Stimulated activated CD8-positive, alpha-beta memory T cell treated with anti-CD3 and anti-CD28 coated beads, Interleukin-12 subunit alpha, Interleukin-12 subunit beta, amount 100 ng/mL, for 1 hour (primary cell): ENCODE measurements at regions not wholly inside any gene's neighbourhood (a gene's known extent, or its start where the extent isn't known, plus 50 kb on each side); places are given as distances from the start of the nearest gene placed in this dataset.

Source experiments
- DNase-seq: peaks from one replicate; pipeline ENCODE4 v3.0.0-alpha.2; 2020; ENCODE audit warnings: low read depth

GRCh38 chr5:164351245-164351834 is 845.9 kb downstream of the MAT2B start:
- DNase-seq: no peak

- no peak for DNase-seq
Observed at GRCh38 chr5:164352695-164353094, 847.3 kb downstream of the MAT2B start.

- no peak for DNase-seq
Observed at GRCh38 chr5:164353155-164353554, 847.7 kb downstream of the MAT2B start.

DNA sequence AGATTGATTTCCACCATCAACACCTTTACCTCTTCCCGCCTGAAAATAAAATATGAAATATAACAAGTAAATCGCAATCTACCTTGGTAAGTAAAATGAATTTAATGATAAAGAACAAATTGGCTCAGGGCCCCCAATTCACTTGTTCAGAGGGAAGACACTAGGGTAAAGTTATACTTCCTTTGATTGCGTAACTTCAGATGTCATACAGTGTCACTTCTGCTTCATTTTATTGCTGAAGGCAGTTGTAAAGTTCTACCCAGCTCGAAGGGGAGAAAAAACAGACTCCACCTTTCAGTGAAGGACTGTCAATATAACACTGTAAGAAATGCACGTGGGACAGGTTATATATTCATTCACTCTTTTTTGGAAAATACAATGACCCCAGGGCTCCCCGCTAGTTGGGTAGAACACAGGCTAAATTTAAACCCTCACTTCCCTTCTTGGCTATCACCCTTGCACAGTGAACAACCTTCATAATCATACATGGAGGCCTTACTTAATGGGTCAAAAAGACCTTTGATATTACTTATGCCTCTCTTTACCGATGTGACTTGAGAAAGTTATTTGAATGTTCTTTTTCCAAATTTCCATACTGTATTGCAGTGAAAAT is 848.8 kb downstream of the MAT2B start:
- DNase-seq: no peak

- no peak for DNase-seq
Observed at GRCh38 chr5:164355267-164355830, 849.9 kb downstream of the MAT2B start.

GRCh38 chr5:164356790-164357189 is 851.4 kb downstream of the MAT2B start:
- no peak for DNase-seq

GRCh38 chr5:164357395-164358033 is 852.1 kb downstream of the MAT2B start:
- DNase-seq: no peak

DNA sequence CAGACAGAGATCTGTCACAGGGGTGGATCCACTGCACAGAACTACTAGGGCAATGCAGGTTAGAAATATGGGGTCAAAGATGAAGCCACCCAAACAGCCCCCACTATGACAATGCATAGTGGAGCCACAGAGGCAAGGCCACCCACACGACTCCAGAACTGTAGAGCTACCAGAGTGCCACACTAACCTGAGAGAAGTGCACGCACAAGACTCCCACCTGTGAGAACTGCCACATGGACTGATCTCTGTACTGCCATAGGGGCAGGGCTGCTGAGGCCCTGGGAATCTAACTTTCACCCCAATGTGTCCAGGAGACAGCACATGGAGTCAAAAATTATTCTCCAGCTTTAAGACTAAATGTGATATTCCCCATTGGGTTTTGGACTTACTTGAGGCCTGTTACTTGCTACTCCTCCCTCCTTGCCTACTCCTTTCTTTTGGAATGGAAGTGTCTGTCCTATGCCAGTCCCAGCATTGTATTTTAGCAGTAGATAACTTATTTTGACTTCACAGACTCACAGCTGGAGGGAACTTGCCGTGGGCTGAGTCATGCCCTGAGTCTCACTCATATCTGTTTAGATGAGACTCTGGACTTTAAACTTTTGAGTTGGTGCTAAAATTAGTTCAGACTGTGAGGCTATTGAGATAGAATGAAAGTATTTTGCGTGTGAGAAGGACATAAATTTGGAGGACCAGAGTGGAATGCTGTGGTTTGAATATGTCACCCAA is 853.3 kb downstream of the MAT2B start:
- no peak for DNase-seq

- DNase-seq: no peak
Observed at GRCh38 chr5:164359260-164360255, 854.1 kb downstream of the MAT2B start.

GRCh38 chr5:164360589-164360988 is 855.2 kb downstream of the MAT2B start:
- DNase-seq: no peak

DNA sequence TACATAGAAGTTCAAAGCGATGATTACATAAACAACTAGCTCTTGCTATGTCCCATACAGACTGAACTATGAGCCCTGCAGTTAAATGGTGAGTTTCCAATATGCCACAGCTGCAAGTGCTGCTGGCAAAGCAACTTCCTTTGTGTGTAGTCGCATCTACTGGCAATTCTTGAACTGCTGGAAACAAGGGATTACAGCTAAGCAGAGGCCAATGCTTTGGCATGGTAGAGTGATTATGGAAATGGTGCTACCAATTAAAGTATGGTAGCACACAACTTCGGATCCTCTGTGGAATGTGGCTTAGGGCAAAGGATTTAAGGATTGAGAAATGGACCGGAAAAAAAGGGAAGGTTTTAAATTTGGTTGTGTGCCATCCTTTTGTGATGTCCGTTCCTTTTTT is 856.6 kb downstream of the MAT2B start:
- DNase-seq: no peak

DNA sequence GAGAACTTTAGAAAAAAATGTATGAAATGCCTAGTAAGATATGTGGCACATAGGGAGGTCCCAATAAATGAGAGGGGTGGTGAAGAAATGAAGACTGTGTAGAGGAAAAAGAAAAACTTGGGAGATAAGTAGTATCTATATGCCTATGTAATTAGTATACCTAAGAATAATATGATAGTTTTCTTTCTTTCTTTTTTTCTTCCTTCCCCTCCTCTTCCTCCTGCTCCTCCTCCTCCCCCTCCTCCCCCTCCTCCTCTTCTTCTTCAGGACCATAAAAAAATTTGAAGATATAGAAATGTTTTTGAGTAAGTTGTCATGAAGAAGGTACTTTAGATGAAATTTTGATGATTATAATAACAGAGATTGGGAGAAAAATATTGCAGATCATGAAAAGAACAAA is 857.4 kb downstream of the MAT2B start:
- no peak for DNase-seq

GRCh38 chr5:164364237-164365208 is 859.1 kb downstream of the MAT2B start:
- no peak for DNase-seq

- DNase-seq: no peak
Observed at GRCh38 chr5:164370841-164371240, 865.4 kb downstream of the MAT2B start.

GRCh38 chr5:164372892-164373291 is 867.5 kb downstream of the MAT2B start:
- no peak for DNase-seq

- no peak for DNase-seq
Observed at GRCh38 chr5:164373876-164374275, 868.5 kb downstream of the MAT2B start.

GRCh38 chr5:164375051-164375450 is 869.6 kb downstream of the MAT2B start:
- no peak for DNase-seq

GRCh38 chr5:164376843-164377242 is 871.4 kb downstream of the MAT2B start:
- DNase-seq: no peak

- DNase-seq: no peak
Observed at GRCh38 chr5:164377746-164378145, 872.3 kb downstream of the MAT2B start.

- no peak for DNase-seq
Observed at GRCh38 chr5:164383662-164384061, 878.2 kb downstream of the MAT2B start.
